OCI-LY3 (cell line): ENCODE measurements at regions not wholly inside any gene's neighbourhood (a gene's known extent, or its start where the extent isn't known, plus 50 kb on each side); places are given as distances from the start of the nearest gene placed in this dataset.

Experiments used
- H2AFZ ChIP-seq: fragments of 200-600, 300-600 bp; shearing (Covaris generic); 2 replicates; pipeline ENCODE4 v1.6.0; 2014; ENCODE audit warnings: antibody characterized with exemption, low read depth, low read length
- H3K27ac ChIP-seq: fragments of 200-600, 300-600 bp; sonication (generic); 2 replicates; pipeline ENCODE4 v1.5.1; 2014; ENCODE audit warnings: mild to moderate bottlenecking, low read length, moderate library complexity, mixed read lengths
- H3K27me3 ChIP-seq: fragments of 200-600, 300-600 bp; sonication (generic); 2 replicates; pipeline ENCODE4 v1.6.1; 2014; ENCODE audit warnings: low read depth, low read length, mixed read lengths
- H3K36me3 ChIP-seq: fragments of 200-600, 300-600 bp; sonication (generic); replicated peaks from 2 replicates; pipeline ENCODE3; 2014; ENCODE audit warnings: low read depth, low read length, mixed read lengths
- H3K4me1 ChIP-seq: fragments of 300-600, 200-600 bp; sonication (generic); 2 replicates; pipeline ENCODE4 v1.6.1; 2014; ENCODE audit warnings: low read length, mixed read lengths
- H3K4me2 ChIP-seq: fragments of 200-600, 300-600 bp; sonication (generic); 2 replicates; pipeline ENCODE4 v1.6.1; 2014; ENCODE audit warnings: low read length, mixed read lengths
- H3K4me3 ChIP-seq: fragments of 300-600, 200-600 bp; sonication (generic); 2 replicates; pipeline ENCODE4 v1.5.1; 2014; ENCODE audit warnings: antibody characterized with exemption, mild to moderate bottlenecking, low read length, moderate library complexity
- H3K79me2 ChIP-seq: fragments of 300-600, 200-600 bp; shearing (Covaris generic); 2 replicates; pipeline ENCODE4 v1.6.1; 2014; ENCODE audit warnings: mild to moderate bottlenecking, low read length, mixed read lengths
- H3K9ac ChIP-seq: fragments of 300-600, 200-600 bp; shearing (Covaris generic); 2 replicates; pipeline ENCODE4 v1.6.0; 2014; ENCODE audit warnings: mild to moderate bottlenecking, low read length, moderate library complexity
- H3K9me3 ChIP-seq: fragments of 200-600, 300-600 bp; shearing (Covaris generic); 2 replicates; pipeline ENCODE4 v1.6.1; 2014; ENCODE audit warnings: low read length, mixed read lengths; ENCODE audit not compliant: insufficient read depth
- H4K20me1 ChIP-seq: fragments of 200-600, 300-600 bp; sonication (generic); 2 replicates; pipeline ENCODE4 v1.6.1; 2016; ENCODE audit warnings: low read length, mixed read lengths; ENCODE audit not compliant: insufficient read depth
- EZH2phosphoT487 ChIP-seq: fragments of 200-600 bp; shearing (Covaris generic); IDR thresholded peaks from 2 replicates; pipeline ENCODE4 v1.6.1; 2018; ENCODE audit warnings: antibody characterized with exemption, mixed run types, low read depth
- TF ChIP-seq, protein P1 (sequence below): fragments of 200-600, 300-600 bp; sonication (generic); IDR thresholded peaks from 2 replicates; pipeline ENCODE4 v1.5.1; 2014; ENCODE audit warnings: antibody characterized with exemption, low read length, low read depth

- Histone ChIP-seq H4K20me1 (no peaks in the 10 kb centered on the region), H3K79me2 (no peaks in the 10 kb centered on the region), H3K9me3 (no peaks in the 10 kb centered on the region), H3K36me3 (no peaks in the 10 kb centered on the region), H3K4me3 (no peak overlapping the region), H3K27me3 (no peaks in the 10 kb centered on the region), H3K9ac (no peak overlapping the region), H3K4me1 (peaks cover 6% of the 10 kb centered on the region), H2AFZ (no peak overlapping the region), H3K27ac (no peak overlapping the region), H3K4me2 (no peak overlapping the region)
- no peak for TF ChIP-seq EZH2phosphoT487
- TF ChIP-seq, protein P1, sequence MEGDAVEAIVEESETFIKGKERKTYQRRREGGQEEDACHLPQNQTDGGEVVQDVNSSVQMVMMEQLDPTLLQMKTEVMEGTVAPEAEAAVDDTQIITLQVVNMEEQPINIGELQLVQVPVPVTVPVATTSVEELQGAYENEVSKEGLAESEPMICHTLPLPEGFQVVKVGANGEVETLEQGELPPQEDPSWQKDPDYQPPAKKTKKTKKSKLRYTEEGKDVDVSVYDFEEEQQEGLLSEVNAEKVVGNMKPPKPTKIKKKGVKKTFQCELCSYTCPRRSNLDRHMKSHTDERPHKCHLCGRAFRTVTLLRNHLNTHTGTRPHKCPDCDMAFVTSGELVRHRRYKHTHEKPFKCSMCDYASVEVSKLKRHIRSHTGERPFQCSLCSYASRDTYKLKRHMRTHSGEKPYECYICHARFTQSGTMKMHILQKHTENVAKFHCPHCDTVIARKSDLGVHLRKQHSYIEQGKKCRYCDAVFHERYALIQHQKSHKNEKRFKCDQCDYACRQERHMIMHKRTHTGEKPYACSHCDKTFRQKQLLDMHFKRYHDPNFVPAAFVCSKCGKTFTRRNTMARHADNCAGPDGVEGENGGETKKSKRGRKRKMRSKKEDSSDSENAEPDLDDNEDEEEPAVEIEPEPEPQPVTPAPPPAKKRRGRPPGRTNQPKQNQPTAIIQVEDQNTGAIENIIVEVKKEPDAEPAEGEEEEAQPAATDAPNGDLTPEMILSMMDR = no peak
Observed at GRCh38 chr4:175451238-175451965, 360.7 kb downstream of the GPM6A start.

GRCh38 chr4:175453456-175453855, 358.6 kb downstream of the GPM6A start:
- no peaks in the 10 kb centered on the region for H3K27me3 ChIP-seq
- no peak overlapping the region for H3K4me2 ChIP-seq
- no peaks in the 10 kb centered on the region for H3K79me2 ChIP-seq
- H3K9me3 ChIP-seq = no peaks in the 10 kb centered on the region
- no peaks in the 10 kb centered on the region for H3K36me3 ChIP-seq
- no peak overlapping the region for H3K27ac ChIP-seq
- no peak overlapping the region for H2AFZ ChIP-seq
- TF ChIP-seq, protein P1 = no peak
- no peak for TF ChIP-seq EZH2phosphoT487
- no peak overlapping the region for H3K4me3 ChIP-seq
- no peaks in the 10 kb centered on the region for H4K20me1 ChIP-seq
- peaks cover 7% of the 10 kb centered on the region for H3K4me1 ChIP-seq
- no peak overlapping the region for H3K9ac ChIP-seq

DNA sequence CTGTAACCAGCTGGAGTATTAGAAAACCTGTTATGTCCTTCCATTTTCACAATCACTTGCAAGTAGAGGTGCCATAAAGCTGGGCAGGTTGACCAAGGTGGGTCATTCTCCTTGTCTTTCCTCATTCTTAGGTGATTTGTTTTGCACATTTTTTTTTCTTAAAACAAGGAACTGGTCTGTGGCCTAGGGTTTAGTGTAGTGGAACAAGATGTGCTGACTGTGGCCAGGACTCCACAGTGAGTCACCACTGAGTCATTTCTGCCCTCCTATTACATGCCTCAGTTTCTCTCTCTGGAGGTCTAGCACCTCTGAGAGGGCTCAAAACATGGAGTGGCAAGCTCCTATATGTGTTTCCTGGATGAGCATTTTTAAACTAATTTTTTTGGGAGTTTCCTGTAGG, 355.9 kb downstream of the GPM6A start:
- H3K4me1 ChIP-seq = peaks cover 16% of the 10 kb centered on the region
- no peaks in the 10 kb centered on the region for H4K20me1 ChIP-seq
- H3K27ac ChIP-seq = no peak overlapping the region
- H3K27me3 ChIP-seq = no peaks in the 10 kb centered on the region
- H3K36me3 ChIP-seq = no peaks in the 10 kb centered on the region
- no peak overlapping the region for H3K9ac ChIP-seq
- H2AFZ ChIP-seq = no peak overlapping the region
- TF ChIP-seq EZH2phosphoT487 = no peak
- TF ChIP-seq, protein P1 = no peak
- H3K9me3 ChIP-seq = no peaks in the 10 kb centered on the region
- no peak overlapping the region for H3K4me2 ChIP-seq
- H3K79me2 ChIP-seq = no peaks in the 10 kb centered on the region
- no peak overlapping the region for H3K4me3 ChIP-seq

GRCh38 chr4:175457956-175458355, 354.1 kb downstream of the GPM6A start:
- Histone ChIP-seq H3K4me3 (no peak overlapping the region), H3K9me3 (no peaks in the 10 kb centered on the region), H3K27ac (no peak overlapping the region), H3K79me2 (no peaks in the 10 kb centered on the region), H3K9ac (no peak overlapping the region), H3K27me3 (no peaks in the 10 kb centered on the region), H3K4me2 (no peak overlapping the region), H3K4me1 (peaks cover 16% of the 10 kb centered on the region), H4K20me1 (no peaks in the 10 kb centered on the region), H2AFZ (no peak overlapping the region), H3K36me3 (no peaks in the 10 kb centered on the region)
- no peak for TF ChIP-seq EZH2phosphoT487
- TF ChIP-seq, protein P1 = no peak
